SK-N-SH treated with all-trans-retinoic acid at 6 μM for 48 hours (cell line): ENCODE measurements at regions not wholly inside any gene's neighbourhood (a gene's known extent, or its start where the extent isn't known, plus 50 kb on each side); places are given as distances from the start of the nearest gene placed in this dataset.

Experiments used
- ATAC-seq: fragments of 200-7000 bp; cut with Tn5 transposase; 3 replicates; pipeline ENCODE4 v1.9.1; 2020; ENCODE audit warnings: mild to moderate bottlenecking, moderate library complexity
- ARNTL ChIP-seq: fragments of 450-650 bp; formaldehyde crosslinking; IDR thresholded peaks from 2 replicates; pipeline ENCODE4 v1.5.0; 2020; ENCODE audit warnings: low read depth, mild to moderate bottlenecking, moderate library complexity, borderline replicate concordance
- BACH2 ChIP-seq: fragments of 250-450 bp; sonication (Bioruptor Pico); IDR thresholded peaks from 2 replicates; pipeline ENCODE4 v1.9.0; 2021; ENCODE audit warnings: mild to moderate bottlenecking, borderline replicate concordance
- CSDC2 ChIP-seq: fragments of 250-450 bp; sonication (Bioruptor Pico); IDR thresholded peaks from 2 replicates; pipeline ENCODE4 v1.5.0; 2020; ENCODE audit warnings: mild to moderate bottlenecking, moderate library complexity
- ESRRG ChIP-seq: fragments of 250-450 bp; sonication (Bioruptor Pico); IDR thresholded peaks from 2 replicates; pipeline ENCODE4 v1.6.1; 2021; ENCODE audit warnings: mild to moderate bottlenecking
- GLIS3 ChIP-seq: fragments of 250-450 bp; sonication (Bioruptor Pico); IDR thresholded peaks from 2 replicates; pipeline ENCODE4 v1.5.0; 2020; ENCODE audit warnings: mild to moderate bottlenecking, moderate library complexity
- ISL1 ChIP-seq: fragments of 250-450 bp; sonication (Bioruptor Pico); IDR thresholded peaks from 2 replicates; pipeline ENCODE4 v2.1.2; 2022; ENCODE audit warnings: mild to moderate bottlenecking, moderate library complexity
- OSR1 ChIP-seq: fragments of 250-450 bp; sonication (Bioruptor Pico); IDR thresholded peaks from 2 replicates; pipeline ENCODE4 v1.8.0; 2022; ENCODE audit warnings: moderate library complexity, mild to moderate bottlenecking, inconsistent platforms
- PPARA ChIP-seq: fragments of 250-450 bp; sonication (Bioruptor Pico); IDR thresholded peaks from 2 replicates; pipeline ENCODE4 v1.5.0; 2020; ENCODE audit warnings: mild to moderate bottlenecking, borderline replicate concordance
- RARB ChIP-seq: fragments of 250-450 bp; sonication (Bioruptor Pico); IDR thresholded peaks from 2 replicates; pipeline ENCODE4 v1.8.0; 2021; ENCODE audit warnings: mild to moderate bottlenecking, moderate library complexity
- SNAI2 ChIP-seq: fragments of 250-450 bp; sonication (Bioruptor Pico); IDR thresholded peaks from 2 replicates; pipeline ENCODE4 v1.5.0; 2020; ENCODE audit warnings: mild to moderate bottlenecking, moderate library complexity
- TCF4 ChIP-seq: fragments of 250-450 bp; sonication (Bioruptor Pico); IDR thresholded peaks from 2 replicates; pipeline ENCODE4 v1.8.0; 2021; ENCODE audit warnings: mild to moderate bottlenecking, moderate library complexity, borderline replicate concordance
- TOX ChIP-seq: fragments of 250-450 bp; sonication (Bioruptor Pico); IDR thresholded peaks from 2 replicates; pipeline ENCODE4 v1.8.0; 2021; ENCODE audit warnings: mild to moderate bottlenecking, moderate library complexity, borderline replicate concordance
- ZC3H10 ChIP-seq: fragments of 250-450 bp; sonication (Bioruptor Pico); IDR thresholded peaks from 2 replicates; pipeline ENCODE4 v1.5.1; 2021; ENCODE audit warnings: mild to moderate bottlenecking, moderate library complexity
- ZFP3 ChIP-seq: fragments of 250-450 bp; sonication (Bioruptor Pico); IDR thresholded peaks from 2 replicates; pipeline ENCODE4 v1.5.0; 2020; ENCODE audit warnings: mild to moderate bottlenecking, moderate library complexity
- ZFP30 ChIP-seq: fragments of 450-650 bp; formaldehyde crosslinking; IDR thresholded peaks from 2 replicates; pipeline ENCODE4 v1.5.0; 2022; ENCODE audit warnings: mild to moderate bottlenecking, moderate library complexity
- ZNF565 ChIP-seq: fragments of 450-650 bp; formaldehyde crosslinking; conservative IDR thresholded peaks from 2 replicates; pipeline ENCODE4 v1.5.0; 2020; ENCODE audit warnings: low read depth, mild to moderate bottlenecking, moderate library complexity
- ZNF70 ChIP-seq: fragments of 450-650 bp; formaldehyde crosslinking; IDR thresholded peaks from 2 replicates; pipeline ENCODE4 v1.5.0; 2020; ENCODE audit warnings: mild to moderate bottlenecking, moderate library complexity
- ZNF8 ChIP-seq: fragments of 450-650 bp; formaldehyde crosslinking; IDR thresholded peaks from 2 replicates; pipeline ENCODE4 v1.5.0; 2020; ENCODE audit warnings: mild to moderate bottlenecking, moderate library complexity
- TF ChIP-seq, protein P1 (sequence below): fragments of 250-450 bp; sonication (Bioruptor Pico); IDR thresholded peaks from 2 replicates; pipeline ENCODE4 v1.5.1; 2021; ENCODE audit warnings: mild to moderate bottlenecking, moderate library complexity
- TF ChIP-seq, protein P2 (sequence below): fragments of 250-450 bp; sonication (Bioruptor Pico); IDR thresholded peaks from 2 replicates; pipeline ENCODE4 v1.5.1; 2020; ENCODE audit warnings: low read depth, mild to moderate bottlenecking, moderate library complexity
- TF ChIP-seq, protein P3 (sequence below): fragments of 250-450 bp; sonication (Bioruptor Pico); IDR thresholded peaks from 2 replicates; pipeline ENCODE4 v1.5.0; 2020; ENCODE audit warnings: mild to moderate bottlenecking, moderate library complexity
- TF ChIP-seq, protein P4 (sequence below): fragments of 250-450 bp; sonication (Bioruptor Pico); IDR thresholded peaks from 2 replicates; pipeline ENCODE4 v1.8.0; 2020; ENCODE audit warnings: mild to moderate bottlenecking, moderate library complexity, borderline replicate concordance
- TF ChIP-seq, protein P5 (sequence below): fragments of 250-450 bp; sonication (Bioruptor Pico); IDR thresholded peaks from 2 replicates; pipeline ENCODE4 v1.8.0; 2021; ENCODE audit warnings: low read depth, mild to moderate bottlenecking, moderate library complexity, borderline replicate concordance

DNA sequence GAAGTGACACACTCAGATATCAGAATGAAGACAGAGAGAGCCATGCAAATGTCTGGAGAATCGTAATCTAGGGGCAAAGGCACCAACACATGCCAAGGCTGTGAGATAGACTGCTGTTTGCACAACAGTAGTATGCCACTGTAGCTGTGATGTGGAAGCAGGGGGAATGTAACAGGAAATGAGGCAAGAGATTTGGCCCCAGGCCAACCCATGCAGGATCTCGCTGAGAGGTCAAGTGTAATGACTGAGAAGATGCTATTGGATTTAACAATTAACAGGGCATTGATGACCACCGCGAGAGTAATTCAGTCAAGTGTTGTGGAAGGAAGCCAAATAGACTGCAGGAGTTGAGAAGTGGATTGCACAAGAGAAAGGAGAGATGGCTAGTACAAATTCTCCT, 107.3 kb upstream of the ST6GALNAC5 start:
- ATAC-seq = no peak; the same call in 2 of the 3 replicates
- peak; percentile 37; the same call in 1 of the 2 replicates for TF ChIP-seq ISL1 (CRISPR knock-in tag)
- no peak for TF ChIP-seq SNAI2 (CRISPR knock-in tag)
- TF ChIP-seq RARB = no peak
- no peak for TF ChIP-seq CSDC2 (CRISPR knock-in tag)

DNA sequence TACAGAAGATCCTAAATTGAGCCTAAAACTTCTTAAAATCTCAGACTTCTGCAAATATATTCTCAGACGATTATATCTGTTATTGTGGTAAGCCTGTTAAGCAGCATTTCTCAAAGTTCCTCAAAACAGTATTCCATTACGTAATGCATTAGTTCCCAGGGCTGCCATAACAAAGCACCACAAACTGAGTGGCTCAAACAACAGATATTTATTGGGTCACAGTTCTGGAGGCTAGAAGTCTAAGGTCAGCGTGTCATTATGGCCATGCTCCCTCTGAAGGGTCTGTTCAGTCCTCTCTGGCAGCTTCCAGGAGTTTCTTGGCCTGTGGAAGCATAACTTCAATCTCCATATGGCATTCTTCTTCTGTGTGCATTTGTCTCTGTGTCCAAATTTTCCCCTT, 103.5 kb upstream of the ST6GALNAC5 start:
- no peak for ATAC-seq
- TF ChIP-seq ZNF70 (CRISPR knock-in tag) = no peak
- TF ChIP-seq TOX (CRISPR knock-in tag) = no peak
- no peak for TF ChIP-seq TCF4 (CRISPR knock-in tag)
- TF ChIP-seq, protein P1, sequence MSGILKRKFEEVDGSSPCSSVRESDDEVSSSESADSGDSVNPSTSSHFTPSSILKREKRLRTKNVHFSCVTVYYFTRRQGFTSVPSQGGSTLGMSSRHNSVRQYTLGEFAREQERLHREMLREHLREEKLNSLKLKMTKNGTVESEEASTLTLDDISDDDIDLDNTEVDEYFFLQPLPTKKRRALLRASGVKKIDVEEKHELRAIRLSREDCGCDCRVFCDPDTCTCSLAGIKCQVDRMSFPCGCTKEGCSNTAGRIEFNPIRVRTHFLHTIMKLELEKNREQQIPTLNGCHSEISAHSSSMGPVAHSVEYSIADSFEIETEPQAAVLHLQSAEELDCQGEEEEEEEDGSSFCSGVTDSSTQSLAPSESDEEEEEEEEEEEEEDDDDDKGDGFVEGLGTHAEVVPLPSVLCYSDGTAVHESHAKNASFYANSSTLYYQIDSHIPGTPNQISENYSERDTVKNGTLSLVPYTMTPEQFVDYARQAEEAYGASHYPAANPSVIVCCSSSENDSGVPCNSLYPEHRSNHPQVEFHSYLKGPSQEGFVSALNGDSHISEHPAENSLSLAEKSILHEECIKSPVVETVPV = no peak
- TF ChIP-seq ARNTL (CRISPR knock-in tag) = no peak
- no peak for TF ChIP-seq ZNF8
- TF ChIP-seq OSR1 (CRISPR knock-in tag) = no peak
- no peak for TF ChIP-seq GLIS3 (CRISPR knock-in tag)
- no peak for TF ChIP-seq BACH2
- TF ChIP-seq ZFP3 (CRISPR knock-in tag) = no peak
- TF ChIP-seq ZC3H10 = no peak
- TF ChIP-seq, protein P2, sequence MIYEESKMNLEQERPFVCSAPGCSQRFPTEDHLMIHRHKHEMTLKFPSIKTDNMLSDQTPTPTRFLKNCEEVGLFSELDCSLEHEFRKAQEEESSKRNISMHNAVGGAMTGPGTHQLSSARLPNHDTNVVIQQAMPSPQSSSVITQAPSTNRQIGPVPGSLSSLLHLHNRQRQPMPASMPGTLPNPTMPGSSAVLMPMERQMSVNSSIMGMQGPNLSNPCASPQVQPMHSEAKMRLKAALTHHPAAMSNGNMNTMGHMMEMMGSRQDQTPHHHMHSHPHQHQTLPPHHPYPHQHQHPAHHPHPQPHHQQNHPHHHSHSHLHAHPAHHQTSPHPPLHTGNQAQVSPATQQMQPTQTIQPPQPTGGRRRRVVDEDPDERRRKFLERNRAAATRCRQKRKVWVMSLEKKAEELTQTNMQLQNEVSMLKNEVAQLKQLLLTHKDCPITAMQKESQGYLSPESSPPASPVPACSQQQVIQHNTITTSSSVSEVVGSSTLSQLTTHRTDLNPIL (CRISPR knock-in tag) = no peak
- TF ChIP-seq ZNF565 (CRISPR knock-in tag) = no peak
- no peak for TF ChIP-seq ISL1 (CRISPR knock-in tag)
- TF ChIP-seq, protein P3, sequence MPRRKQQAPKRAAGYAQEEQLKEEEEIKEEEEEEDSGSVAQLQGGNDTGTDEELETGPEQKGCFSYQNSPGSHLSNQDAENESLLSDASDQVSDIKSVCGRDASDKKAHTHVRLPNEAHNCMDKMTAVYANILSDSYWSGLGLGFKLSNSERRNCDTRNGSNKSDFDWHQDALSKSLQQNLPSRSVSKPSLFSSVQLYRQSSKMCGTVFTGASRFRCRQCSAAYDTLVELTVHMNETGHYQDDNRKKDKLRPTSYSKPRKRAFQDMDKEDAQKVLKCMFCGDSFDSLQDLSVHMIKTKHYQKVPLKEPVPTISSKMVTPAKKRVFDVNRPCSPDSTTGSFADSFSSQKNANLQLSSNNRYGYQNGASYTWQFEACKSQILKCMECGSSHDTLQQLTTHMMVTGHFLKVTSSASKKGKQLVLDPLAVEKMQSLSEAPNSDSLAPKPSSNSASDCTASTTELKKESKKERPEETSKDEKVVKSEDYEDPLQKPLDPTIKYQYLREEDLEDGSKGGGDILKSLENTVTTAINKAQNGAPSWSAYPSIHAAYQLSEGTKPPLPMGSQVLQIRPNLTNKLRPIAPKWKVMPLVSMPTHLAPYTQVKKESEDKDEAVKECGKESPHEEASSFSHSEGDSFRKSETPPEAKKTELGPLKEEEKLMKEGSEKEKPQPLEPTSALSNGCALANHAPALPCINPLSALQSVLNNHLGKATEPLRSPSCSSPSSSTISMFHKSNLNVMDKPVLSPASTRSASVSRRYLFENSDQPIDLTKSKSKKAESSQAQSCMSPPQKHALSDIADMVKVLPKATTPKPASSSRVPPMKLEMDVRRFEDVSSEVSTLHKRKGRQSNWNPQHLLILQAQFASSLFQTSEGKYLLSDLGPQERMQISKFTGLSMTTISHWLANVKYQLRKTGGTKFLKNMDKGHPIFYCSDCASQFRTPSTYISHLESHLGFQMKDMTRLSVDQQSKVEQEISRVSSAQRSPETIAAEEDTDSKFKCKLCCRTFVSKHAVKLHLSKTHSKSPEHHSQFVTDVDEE (CRISPR knock-in tag) = no peak
- no peak for TF ChIP-seq ZFP30 (CRISPR knock-in tag)
- TF ChIP-seq, all 23 proteins: peak for 0

DNA sequence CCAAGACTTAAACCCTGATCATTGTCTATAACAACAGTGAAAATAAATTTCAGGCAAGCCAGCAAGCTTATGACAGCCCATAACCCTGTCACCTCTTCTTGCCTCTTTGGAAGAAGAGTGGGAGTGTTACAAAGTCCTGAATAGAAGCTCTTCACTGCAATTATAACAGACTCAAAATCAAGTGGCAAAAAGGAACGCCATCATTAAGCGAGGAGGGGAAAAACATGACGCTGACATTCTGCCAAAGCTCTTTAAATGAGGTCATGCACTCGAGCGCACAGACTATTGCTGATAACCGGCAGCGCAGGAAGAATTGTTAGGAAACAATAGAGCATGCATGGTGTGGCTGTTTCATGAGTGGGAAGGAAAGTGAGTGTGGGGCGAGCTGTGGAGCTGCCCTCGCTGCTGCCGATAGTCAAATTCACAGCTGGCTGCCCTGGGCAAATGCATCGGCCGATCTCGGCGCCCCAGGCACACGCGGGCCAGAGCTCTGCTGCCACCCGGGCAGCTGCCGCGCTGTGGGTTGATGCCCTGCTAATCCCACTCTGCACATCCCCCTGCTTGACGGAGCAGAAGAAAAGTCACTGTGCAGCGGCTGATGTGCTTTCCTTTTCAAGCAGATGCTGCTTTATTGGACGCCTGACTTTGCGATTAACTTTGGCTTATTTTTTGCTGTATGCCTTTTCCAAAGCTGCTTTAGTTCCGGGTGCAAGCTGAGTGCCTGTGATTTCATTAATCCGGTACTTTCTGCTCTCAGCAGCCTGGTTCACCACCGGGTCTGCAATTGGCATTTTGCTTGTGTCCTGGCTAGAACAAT, 102.4 kb upstream of the ST6GALNAC5 start:
- peak; percentile 92 for ATAC-seq
- TF ChIP-seq ESRRG (CRISPR knock-in tag) = no peak
- TF ChIP-seq ISL1 (CRISPR knock-in tag) = no peak; the same call in 1 of the 2 replicates
- TF ChIP-seq, protein P4, sequence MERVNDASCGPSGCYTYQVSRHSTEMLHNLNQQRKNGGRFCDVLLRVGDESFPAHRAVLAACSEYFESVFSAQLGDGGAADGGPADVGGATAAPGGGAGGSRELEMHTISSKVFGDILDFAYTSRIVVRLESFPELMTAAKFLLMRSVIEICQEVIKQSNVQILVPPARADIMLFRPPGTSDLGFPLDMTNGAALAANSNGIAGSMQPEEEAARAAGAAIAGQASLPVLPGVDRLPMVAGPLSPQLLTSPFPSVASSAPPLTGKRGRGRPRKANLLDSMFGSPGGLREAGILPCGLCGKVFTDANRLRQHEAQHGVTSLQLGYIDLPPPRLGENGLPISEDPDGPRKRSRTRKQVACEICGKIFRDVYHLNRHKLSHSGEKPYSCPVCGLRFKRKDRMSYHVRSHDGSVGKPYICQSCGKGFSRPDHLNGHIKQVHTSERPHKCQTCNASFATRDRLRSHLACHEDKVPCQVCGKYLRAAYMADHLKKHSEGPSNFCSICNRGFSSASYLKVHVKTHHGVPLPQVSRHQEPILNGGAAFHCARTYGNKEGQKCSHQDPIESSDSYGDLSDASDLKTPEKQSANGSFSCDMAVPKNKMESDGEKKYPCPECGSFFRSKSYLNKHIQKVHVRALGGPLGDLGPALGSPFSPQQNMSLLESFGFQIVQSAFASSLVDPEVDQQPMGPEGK (CRISPR knock-in tag) = no peak
- no peak for TF ChIP-seq CSDC2 (CRISPR knock-in tag)
- no peak for TF ChIP-seq SNAI2 (CRISPR knock-in tag)
- TF ChIP-seq, protein P5, sequence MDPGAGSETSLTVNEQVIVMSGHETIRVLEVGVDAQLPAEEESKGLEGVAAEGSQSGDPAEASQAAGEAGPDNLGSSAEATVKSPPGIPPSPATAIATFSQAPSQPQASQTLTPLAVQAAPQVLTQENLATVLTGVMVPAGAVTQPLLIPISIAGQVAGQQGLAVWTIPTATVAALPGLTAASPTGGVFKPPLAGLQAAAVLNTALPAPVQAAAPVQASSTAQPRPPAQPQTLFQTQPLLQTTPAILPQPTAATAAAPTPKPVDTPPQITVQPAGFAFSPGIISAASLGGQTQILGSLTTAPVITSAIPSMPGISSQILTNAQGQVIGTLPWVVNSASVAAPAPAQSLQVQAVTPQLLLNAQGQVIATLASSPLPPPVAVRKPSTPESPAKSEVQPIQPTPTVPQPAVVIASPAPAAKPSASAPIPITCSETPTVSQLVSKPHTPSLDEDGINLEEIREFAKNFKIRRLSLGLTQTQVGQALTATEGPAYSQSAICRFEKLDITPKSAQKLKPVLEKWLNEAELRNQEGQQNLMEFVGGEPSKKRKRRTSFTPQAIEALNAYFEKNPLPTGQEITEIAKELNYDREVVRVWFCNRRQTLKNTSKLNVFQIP (CRISPR knock-in tag) = no peak
- no peak for TF ChIP-seq ARNTL (CRISPR knock-in tag)
- no peak for TF ChIP-seq PPARA
- no peak for TF ChIP-seq ZC3H10
- TF ChIP-seq, protein P1 = no peak
- TF ChIP-seq TOX (CRISPR knock-in tag) = no peak
- TF ChIP-seq OSR1 (CRISPR knock-in tag) = no peak
- no peak for TF ChIP-seq ZFP30 (CRISPR knock-in tag)
- no peak for TF ChIP-seq RARB
- peak; percentile 36; the same call in 1 of the 2 replicates for TF ChIP-seq TCF4 (CRISPR knock-in tag)
- TF ChIP-seq, protein P2 (CRISPR knock-in tag) = no peak
- TF ChIP-seq ZNF565 (CRISPR knock-in tag) = no peak
- no peak for TF ChIP-seq GLIS3 (CRISPR knock-in tag)
- TF ChIP-seq ZNF70 (CRISPR knock-in tag) = peak; percentile 93
- TF ChIP-seq ZNF8 = peak; percentile 45
